ENCODE measurements at regions not wholly inside any gene's neighbourhood (a gene's known extent, or its start where the extent isn't known, plus 50 kb on each side); places are given as distances from the start of the nearest gene placed in this dataset.
"Not testable (repeated sequence)": the region's sequence is repeated elsewhere in the genome, so short reads cannot be mapped to it uniquely, and the experiment has no call there.

GRCh38 chr4:166198516-166199310 is 325.7 kb downstream of the TLL1 start:
- no peak for TF ChIP-seq CTCF (IDR thresholded peaks at IDR 0.05; ENCODE audit: borderline replicate concordance)
- no peaks in the 10 kb centered on the region for H3K36me3 ChIP-seq
- no peak for DNase-seq

GRCh38 chr4:166202991-166203390 is 330.0 kb downstream of the TLL1 start:
- Histone ChIP-seq H3K27ac (replicated peaks) (no peak overlapping the region), H3K27me3 (ENCODE audit: low read depth) (no peaks in the 10 kb centered on the region), H3K4me3 (no peak overlapping the region), H3K4me1 (no peaks in the 10 kb centered on the region), H3K9me3 (replicated peaks) (no peaks in the 10 kb centered on the region), H3K36me3 (no peaks in the 10 kb centered on the region)
- no peak for TF ChIP-seq CTCF (IDR thresholded peaks at IDR 0.05; ENCODE audit: borderline replicate concordance)
- intact Hi-C loops (cut with micrococcal nuclease), result no loop called here
- no peak for DNase-seq

More at GRCh38 chr4:166198516-166199310, 325.7 kb downstream of the TLL1 start:
- Histone ChIP-seq H3K27ac (replicated peaks) (no peak overlapping the region), H3K4me1 (no peaks in the 10 kb centered on the region), H3K27me3 (ENCODE audit: low read depth) (no peaks in the 10 kb centered on the region), H3K9me3 (replicated peaks) (no peaks in the 10 kb centered on the region), H3K4me3 (no peak overlapping the region)
- intact Hi-C loops (cut with micrococcal nuclease), result no loop called here

- intact Hi-C loops (cut with micrococcal nuclease); H3K36me3 ChIP-seq; H3K27ac ChIP-seq (replicated peaks); DNase-seq; H3K4me1 ChIP-seq; H3K27me3 ChIP-seq (ENCODE audit: low read depth); H3K4me3 ChIP-seq: not testable (repeated sequence)
- peaks cover 45% of the 10 kb centered on the region for H3K9me3 ChIP-seq (replicated peaks)
Measured at GRCh38 chr4:166212326-166212725, 339.3 kb downstream of the TLL1 start.

GRCh38 chr4:166222271-166222670 is 349.2 kb downstream of the TLL1 start:
- DNase-seq, result no peak
- TF ChIP-seq CTCF (IDR thresholded peaks at IDR 0.05; ENCODE audit: borderline replicate concordance), result no peak
- no peaks in the 10 kb centered on the region for H3K27me3 ChIP-seq (ENCODE audit: low read depth)
- intact Hi-C loops (cut with micrococcal nuclease), result no loop called here
- H3K9me3 ChIP-seq (replicated peaks), result no peaks in the 10 kb centered on the region
- H3K4me1 ChIP-seq, result no peaks in the 10 kb centered on the region
- H3K36me3 ChIP-seq, result no peaks in the 10 kb centered on the region
- H3K27ac ChIP-seq (replicated peaks), result no peak overlapping the region
- H3K4me3 ChIP-seq, result no peak overlapping the region

GRCh38 chr4:166228112-166228511 is 355.1 kb downstream of the TLL1 start:
- no peak for DNase-seq

More at GRCh38 chr4:166228112-166228511, 355.1 kb downstream of the TLL1 start:
- Histone ChIP-seq H3K27ac (replicated peaks) (no peak overlapping the region), H3K27me3 (ENCODE audit: low read depth) (no peaks in the 10 kb centered on the region), H3K4me1 (no peaks in the 10 kb centered on the region), H3K36me3 (no peaks in the 10 kb centered on the region), H3K9me3 (replicated peaks) (peaks cover 9% of the 10 kb centered on the region), H3K4me3 (no peak overlapping the region)
- intact Hi-C loops (cut with micrococcal nuclease), result no loop called here
- TF ChIP-seq CTCF (IDR thresholded peaks at IDR 0.05; ENCODE audit: borderline replicate concordance), result no peak
